NOMO-1 treated with dmso at 0.1 percent for 144 hours (cell line): ENCODE measurements at regions not wholly inside any gene's neighbourhood (a gene's known extent, or its start where the extent isn't known, plus 50 kb on each side); places are given as distances from the start of the nearest gene placed in this dataset.

Experiments used
- DNase-seq: peaks from one replicate; lab custom pipeline; 2025; ENCODE audit not compliant: unreplicated experiment; lab: John Stamatoyannopoulos, UW

- DNase-seq = no peak
These were observed 2451.8 kb downstream of the PCDH7 start for GRCh38 chr4:33171873-33172525.

- no peak for DNase-seq
These were observed 2456.4 kb downstream of the PCDH7 start for GRCh38 chr4:33176566-33176965.

GRCh38 chr4:33184657-33185290 is 2464.6 kb downstream of the PCDH7 start:
- peak; percentile 11 for DNase-seq

- DNase-seq = no peak
These were observed 2466.9 kb downstream of the PCDH7 start for GRCh38 chr4:33187035-33187434.

GRCh38 chr4:33188733-33189132 is 2468.6 kb downstream of the PCDH7 start:
- no peak for DNase-seq

- no peak for DNase-seq
These were observed 2469.0 kb downstream of the PCDH7 start for GRCh38 chr4:33189169-33189568.

- no peak for DNase-seq
These were observed 2472.9 kb downstream of the PCDH7 start for GRCh38 chr4:33193109-33193508.

- DNase-seq = no peak
These were observed 2480.2 kb downstream of the PCDH7 start for GRCh38 chr4:33200377-33200776.

GRCh38 chr4:33218238-33218637 is 2498.1 kb downstream of the PCDH7 start:
- DNase-seq = no peak

GRCh38 chr4:33226133-33226532 is 2506.0 kb downstream of the PCDH7 start:
- no peak for DNase-seq

GRCh38 chr4:33226783-33227182 is 2506.6 kb downstream of the PCDH7 start:
- no peak for DNase-seq

GRCh38 chr4:33255094-33255493 is 2534.9 kb downstream of the PCDH7 start:
- DNase-seq = no peak

GRCh38 chr4:33255507-33255906 is 2535.3 kb downstream of the PCDH7 start:
- DNase-seq = no peak

GRCh38 chr4:33262824-33263223 is 2542.7 kb downstream of the PCDH7 start:
- DNase-seq = no peak

GRCh38 chr4:33268776-33269175 is 2548.6 kb downstream of the PCDH7 start:
- DNase-seq = no peak

- DNase-seq = no peak
These were observed 2550.2 kb downstream of the PCDH7 start for GRCh38 chr4:33270403-33270802.

- no peak for DNase-seq
These were observed 2552.6 kb downstream of the PCDH7 start for GRCh38 chr4:33272722-33273121.

- no peak for DNase-seq
These were observed 2563.6 kb downstream of the PCDH7 start for GRCh38 chr4:33283818-33284217.

- DNase-seq = no peak
These were observed 2576.8 kb downstream of the PCDH7 start for GRCh38 chr4:33296876-33297455.

GRCh38 chr4:33302321-33302720 is 2582.2 kb downstream of the PCDH7 start:
- no peak for DNase-seq

GRCh38 chr4:33306131-33306530 is 2586.0 kb downstream of the PCDH7 start:
- DNase-seq = no peak

GRCh38 chr4:33316033-33316432 is 2595.9 kb downstream of the PCDH7 start:
- no peak for DNase-seq

- no peak for DNase-seq
These were observed 2596.4 kb downstream of the PCDH7 start for GRCh38 chr4:33316578-33316977.
